ENCODE measurements at regions not wholly inside any gene's neighbourhood (a gene's known extent, or its start where the extent isn't known, plus 50 kb on each side); places are given as distances from the start of the nearest gene placed in this dataset.

GRCh38 chr9:8133606-8134005 is 334.0 kb upstream of the DMAC1 start:
- Histone ChIP-seq H3K4me1 (ENCODE audit: control insufficient read depth, extremely low read depth, insufficient read depth, low read length) (no peaks in the 10 kb centered on the region), H3K27ac (ENCODE audit: insufficient read depth, low read length) (no peak overlapping the region), H3K4me3 (replicated peaks in 1 of 4; ENCODE audit: control extremely low read depth in 1 of 4, insufficient read depth in 1 of 4, low read depth in 3 of 4, low read length in 4 of 4) (no peak overlapping the region), H3K27me3 (ENCODE audit: control insufficient read depth, insufficient read depth, low read length) (no peaks in the 10 kb centered on the region), H4K20me1 (ENCODE audit: control insufficient read depth, extremely low read depth, insufficient read depth, low read length) (no peaks in the 10 kb centered on the region), H3K4me2 (ENCODE audit: extremely low read depth, insufficient read depth, low read length) (no peak overlapping the region), H3K79me2 (ENCODE audit: control insufficient read depth, insufficient read depth, low read length) (no peaks in the 10 kb centered on the region), H3K9me3 (ENCODE audit: control insufficient read depth, insufficient read depth, low read depth, low read length) (no peaks in the 10 kb centered on the region), H2AFZ (ENCODE audit: low read length) (no peak overlapping the region), H3K9ac (ENCODE audit: insufficient read depth, low read length) (no peak overlapping the region), H3K36me3 (ENCODE audit: control insufficient read depth, insufficient read depth, low read length) (no peaks in the 10 kb centered on the region)
- DNase-seq (ENCODE audit: low read depth in 2 of 2), result no peak
- TF ChIP-seq CTCF (conservative IDR thresholded peaks at IDR 0.05 in 1 of 2, IDR thresholded peaks at IDR 0.05 in 1 of 2; ENCODE audit: low read depth in 1 of 2, low read length in 2 of 2) (no peak), EZH2 (IDR thresholded peaks at IDR 0.05; ENCODE audit: low read length, missing control alignments) (no peak)

GRCh38 chr9:8115570-8115969 is 316.0 kb upstream of the DMAC1 start:
- no peak overlapping the region for H3K4me2 ChIP-seq (ENCODE audit: extremely low read depth, insufficient read depth, low read length)
- no peak for DNase-seq (ENCODE audit: low read depth in 2 of 2)
- H3K4me1 ChIP-seq (ENCODE audit: control insufficient read depth, extremely low read depth, insufficient read depth, low read length), result no peaks in the 10 kb centered on the region
- H3K27me3 ChIP-seq (ENCODE audit: control insufficient read depth, insufficient read depth, low read length), result no peaks in the 10 kb centered on the region
- no peaks in the 10 kb centered on the region for H4K20me1 ChIP-seq (ENCODE audit: control insufficient read depth, extremely low read depth, insufficient read depth, low read length)
- TF ChIP-seq EZH2 (IDR thresholded peaks at IDR 0.05; ENCODE audit: low read length, missing control alignments) (no peak), CTCF (conservative IDR thresholded peaks at IDR 0.05 in 1 of 2, IDR thresholded peaks at IDR 0.05 in 1 of 2; ENCODE audit: low read depth in 1 of 2, low read length in 2 of 2) (no peak)
- no peaks in the 10 kb centered on the region for H3K79me2 ChIP-seq (ENCODE audit: control insufficient read depth, insufficient read depth, low read length)
- no peak overlapping the region for H3K9ac ChIP-seq (ENCODE audit: insufficient read depth, low read length)
- H3K4me3 ChIP-seq (replicated peaks in 1 of 4; ENCODE audit: control extremely low read depth in 1 of 4, insufficient read depth in 1 of 4, low read depth in 3 of 4, low read length in 4 of 4), result no peak overlapping the region
- H3K9me3 ChIP-seq (ENCODE audit: control insufficient read depth, insufficient read depth, low read depth, low read length), result no peaks in the 10 kb centered on the region
- no peak overlapping the region for H3K27ac ChIP-seq (ENCODE audit: insufficient read depth, low read length)
- H3K36me3 ChIP-seq (ENCODE audit: control insufficient read depth, insufficient read depth, low read length), result no peaks in the 10 kb centered on the region
- no peak overlapping the region for H2AFZ ChIP-seq (ENCODE audit: low read length)

GRCh38 chr9:8114826-8115225 is 315.2 kb upstream of the DMAC1 start:
- H3K79me2 ChIP-seq (ENCODE audit: control insufficient read depth, insufficient read depth, low read length), result no peaks in the 10 kb centered on the region
- TF ChIP-seq CTCF (conservative IDR thresholded peaks at IDR 0.05 in 1 of 2, IDR thresholded peaks at IDR 0.05 in 1 of 2; ENCODE audit: low read depth in 1 of 2, low read length in 2 of 2) (no peak), EZH2 (IDR thresholded peaks at IDR 0.05; ENCODE audit: low read length, missing control alignments) (no peak)
- H2AFZ ChIP-seq (ENCODE audit: low read length), result no peak overlapping the region
- H3K4me3 ChIP-seq (replicated peaks in 1 of 4; ENCODE audit: control extremely low read depth in 1 of 4, insufficient read depth in 1 of 4, low read depth in 3 of 4, low read length in 4 of 4), result no peak overlapping the region
- no peak for DNase-seq (ENCODE audit: low read depth in 2 of 2)
- no peak overlapping the region for H3K4me2 ChIP-seq (ENCODE audit: extremely low read depth, insufficient read depth, low read length)
- no peaks in the 10 kb centered on the region for H4K20me1 ChIP-seq (ENCODE audit: control insufficient read depth, extremely low read depth, insufficient read depth, low read length)
- H3K27me3 ChIP-seq (ENCODE audit: control insufficient read depth, insufficient read depth, low read length), result no peaks in the 10 kb centered on the region
- no peaks in the 10 kb centered on the region for H3K9me3 ChIP-seq (ENCODE audit: control insufficient read depth, insufficient read depth, low read depth, low read length)
- H3K9ac ChIP-seq (ENCODE audit: insufficient read depth, low read length), result no peak overlapping the region
- no peaks in the 10 kb centered on the region for H3K36me3 ChIP-seq (ENCODE audit: control insufficient read depth, insufficient read depth, low read length)
- H3K4me1 ChIP-seq (ENCODE audit: control insufficient read depth, extremely low read depth, insufficient read depth, low read length), result no peaks in the 10 kb centered on the region
- no peak overlapping the region for H3K27ac ChIP-seq (ENCODE audit: insufficient read depth, low read length)
